KG1 (cell line): ENCODE measurements at regions not wholly inside any gene's neighbourhood (a gene's known extent, or its start where the extent isn't known, plus 50 kb on each side); places are given as distances from the start of the nearest gene placed in this dataset.

Experiments used
- DNase-seq: peaks from one replicate; lab custom pipeline; 2025; lab: John Stamatoyannopoulos, UW

- no peak for DNase-seq
Measured at GRCh38 chr17:77746393-77746792, 212.1 kb upstream of the TNRC6C start.

- no peak for DNase-seq
Measured at GRCh38 chr17:77746896-77747554, 211.5 kb upstream of the TNRC6C start.

- no peak for DNase-seq
Measured at GRCh38 chr17:77748436-77748835, 210.1 kb upstream of the TNRC6C start.

- DNase-seq: no peak
Measured at GRCh38 chr17:77749321-77749751, 209.2 kb upstream of the TNRC6C start.

- no peak for DNase-seq
Measured at GRCh38 chr17:77749989-77750388, 208.5 kb upstream of the TNRC6C start.

GRCh38 chr17:77750427-77751043, 208.0 kb upstream of the TNRC6C start:
- no peak for DNase-seq

- DNase-seq: no peak
Measured at GRCh38 chr17:77753246-77753645, 205.3 kb upstream of the TNRC6C start.

- no peak for DNase-seq
Measured at GRCh38 chr17:77753691-77754245, 204.7 kb upstream of the TNRC6C start.

GRCh38 chr17:77754956-77755355, 203.5 kb upstream of the TNRC6C start:
- no peak for DNase-seq

- DNase-seq: no peak
Measured at GRCh38 chr17:77755410-77755963, 203.0 kb upstream of the TNRC6C start.

- DNase-seq: no peak
Measured at GRCh38 chr17:77756028-77756427, 202.5 kb upstream of the TNRC6C start.

- DNase-seq: no peak
Measured at GRCh38 chr17:77756846-77757560, 201.5 kb upstream of the TNRC6C start.

- DNase-seq: no peak
Measured at GRCh38 chr17:77757561-77757898, 201.0 kb upstream of the TNRC6C start.

GRCh38 chr17:77763023-77763422, 195.5 kb upstream of the TNRC6C start:
- DNase-seq: no peak

- DNase-seq: no peak
Measured at GRCh38 chr17:77763575-77763974, 194.9 kb upstream of the TNRC6C start.

- DNase-seq: no peak
Measured at GRCh38 chr17:77765292-77765691, 193.2 kb upstream of the TNRC6C start.

GRCh38 chr17:77767148-77767547, 191.4 kb upstream of the TNRC6C start:
- DNase-seq: no peak

- no peak for DNase-seq
Measured at GRCh38 chr17:77768248-77768852, 190.2 kb upstream of the TNRC6C start.

GRCh38 chr17:77769215-77769614, 189.3 kb upstream of the TNRC6C start:
- DNase-seq: no peak

- DNase-seq: no peak
Measured at GRCh38 chr17:77769762-77770161, 188.7 kb upstream of the TNRC6C start.

- DNase-seq: no peak
Measured at GRCh38 chr17:77770331-77771105, 188.0 kb upstream of the TNRC6C start.

GRCh38 chr17:77771145-77771544, 187.4 kb upstream of the TNRC6C start:
- DNase-seq: no peak
